GM12875 (cell line): ENCODE measurements at regions not wholly inside any gene's neighbourhood (a gene's known extent, or its start where the extent isn't known, plus 50 kb on each side); places are given as distances from the start of the nearest gene placed in this dataset.

Experiments
- H3K4me3 ChIP-seq: one replicate; pipeline ENCODE4 v1.5.1; 2011; ENCODE audit warnings: low read depth, low read length, control low read depth
- CTCF ChIP-seq: IDR thresholded peaks from 2 replicates; pipeline ENCODE4 v1.5.1; 2011; ENCODE audit warnings: low read depth, mild to moderate bottlenecking, control low read depth, inconsistent platforms, low read length, moderate library complexity, borderline replicate concordance; ENCODE audit not compliant: insufficient read depth

GRCh38 chrX:33379839-33380238, 168.5 kb upstream of the DMD start:
- no peak overlapping the region for H3K4me3 ChIP-seq
- TF ChIP-seq CTCF = no peak

- no peak for TF ChIP-seq CTCF
- no peak overlapping the region for H3K4me3 ChIP-seq
These were observed 146.3 kb upstream of the DMD start for GRCh38 chrX:33357606-33358005.

DNA sequence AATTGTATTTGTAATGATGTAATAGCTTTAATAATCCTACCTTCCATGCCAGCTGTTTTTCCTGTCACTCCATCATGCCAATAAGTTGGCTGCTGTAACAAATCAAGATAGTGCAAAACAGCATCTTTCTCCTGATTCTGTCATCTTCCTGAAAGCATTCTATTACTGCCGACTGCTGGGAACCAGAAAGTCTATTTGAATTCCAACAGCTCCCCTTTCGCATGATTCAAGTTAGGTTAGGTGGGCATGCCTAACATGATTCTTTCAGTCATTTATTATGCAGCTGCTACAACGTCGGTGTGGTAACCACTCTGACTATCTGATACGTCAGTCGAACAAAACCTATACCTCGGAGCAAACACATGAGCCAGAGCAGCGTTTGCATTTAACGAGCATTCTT, 127.9 kb upstream of the DMD start:
- H3K4me3 ChIP-seq = no peak overlapping the region
- TF ChIP-seq CTCF = no peak

DNA sequence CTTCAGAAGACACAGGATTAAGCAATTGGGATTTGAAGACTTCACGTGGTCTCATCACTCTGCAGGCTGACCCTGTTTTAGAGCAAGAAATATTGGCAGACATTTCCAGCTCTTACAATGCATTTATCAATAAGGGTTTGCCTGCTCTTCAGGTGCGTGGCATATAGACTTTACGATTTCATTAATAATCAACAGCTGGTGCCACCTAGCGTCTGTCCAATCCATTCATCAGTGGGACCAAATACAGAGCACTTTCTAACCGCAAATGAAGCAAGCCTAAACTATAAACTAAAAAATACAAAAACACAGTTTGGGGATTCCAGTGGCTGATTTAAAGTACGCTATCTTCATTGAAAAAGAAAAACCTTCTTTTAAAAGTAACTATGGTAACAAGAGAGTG, 125.4 kb upstream of the DMD start:
- TF ChIP-seq CTCF = peak; percentile 16; the same call in 1 of the 2 replicates
- no peak overlapping the region for H3K4me3 ChIP-seq

DNA sequence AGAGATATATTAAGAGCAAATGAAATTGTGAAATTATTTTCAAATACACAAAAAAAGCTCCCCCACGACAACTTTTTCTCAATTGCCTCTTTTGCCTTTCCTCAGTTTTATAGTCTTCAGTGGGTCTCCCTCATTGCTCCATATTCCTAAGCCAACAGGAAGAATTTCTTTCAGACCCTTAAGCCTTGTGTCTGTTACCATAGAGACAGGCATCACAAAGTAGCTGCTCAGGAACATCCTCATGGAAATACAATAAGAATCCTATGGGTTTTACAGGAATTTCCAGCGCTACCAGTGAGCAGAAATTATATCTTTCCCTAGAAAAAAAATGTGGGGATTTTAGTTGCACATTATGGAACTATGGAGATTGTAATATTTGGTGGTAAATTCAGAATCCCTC, 121.9 kb upstream of the DMD start:
- H3K4me3 ChIP-seq = no peak overlapping the region
- no peak for TF ChIP-seq CTCF

DNA sequence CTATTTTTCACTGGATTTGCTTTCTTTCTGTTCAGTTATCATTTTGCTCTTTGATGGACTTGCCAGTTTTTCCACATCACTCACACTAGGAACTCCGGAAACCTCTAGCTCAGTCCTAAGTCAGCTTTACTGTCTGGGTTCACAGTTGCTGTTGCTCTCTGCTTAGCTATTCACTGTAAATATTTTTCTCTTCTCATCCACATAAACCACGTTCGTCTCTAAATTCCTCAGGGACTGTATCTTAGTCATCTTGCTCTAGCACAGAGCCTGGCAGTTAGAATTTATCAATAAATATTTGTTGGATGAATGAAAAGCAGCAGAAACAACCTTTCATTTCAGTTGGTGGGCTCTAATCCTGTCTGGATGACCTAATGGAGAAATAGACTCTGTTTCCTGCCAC, 119.4 kb upstream of the DMD start:
- TF ChIP-seq CTCF = no peak
- H3K4me3 ChIP-seq = no peak overlapping the region

GRCh38 chrX:33324099-33324498, 112.8 kb upstream of the DMD start:
- 0 out of 2 replicates have a peak, but pooled peaks have one; percentile 8 for TF ChIP-seq CTCF
- no peak overlapping the region for H3K4me3 ChIP-seq
